Ovary (tissue), 3 donors: ENCODE measurements at regions not wholly inside any gene's neighbourhood (a gene's known extent, or its start where the extent isn't known, plus 50 kb on each side); places are given as distances from the start of the nearest gene placed in this dataset.

Experiments used
- POLR2A ChIP-seq: fragments of 450-650 bp; IDR thresholded peaks from one replicate; pipeline ENCODE4 v1.6.1; 2017; ENCODE audit warnings: antibody characterized with exemption, mild to moderate bottlenecking, moderate library complexity
- TF ChIP-seq, protein P1 (sequence below), 3 donors: fragments of 450-650 bp in 2 of 3; fragments of 200-600 bp in 1 of 3; IDR thresholded peaks; one replicate each; pipeline versions ENCODE4 v1.5.1 to v1.8.0; 2016 to 2022; ENCODE audit warnings: antibody characterized with exemption in 3 of 3, mild to moderate bottlenecking in 1 of 3
- donor health status: DM: no; HTN: no; CAD: no.

GRCh38 chr4:38539501-38539900 is 124.5 kb upstream of the KLF3 start:
- no peak for TF ChIP-seq POLR2A
- TF ChIP-seq, protein P1, sequence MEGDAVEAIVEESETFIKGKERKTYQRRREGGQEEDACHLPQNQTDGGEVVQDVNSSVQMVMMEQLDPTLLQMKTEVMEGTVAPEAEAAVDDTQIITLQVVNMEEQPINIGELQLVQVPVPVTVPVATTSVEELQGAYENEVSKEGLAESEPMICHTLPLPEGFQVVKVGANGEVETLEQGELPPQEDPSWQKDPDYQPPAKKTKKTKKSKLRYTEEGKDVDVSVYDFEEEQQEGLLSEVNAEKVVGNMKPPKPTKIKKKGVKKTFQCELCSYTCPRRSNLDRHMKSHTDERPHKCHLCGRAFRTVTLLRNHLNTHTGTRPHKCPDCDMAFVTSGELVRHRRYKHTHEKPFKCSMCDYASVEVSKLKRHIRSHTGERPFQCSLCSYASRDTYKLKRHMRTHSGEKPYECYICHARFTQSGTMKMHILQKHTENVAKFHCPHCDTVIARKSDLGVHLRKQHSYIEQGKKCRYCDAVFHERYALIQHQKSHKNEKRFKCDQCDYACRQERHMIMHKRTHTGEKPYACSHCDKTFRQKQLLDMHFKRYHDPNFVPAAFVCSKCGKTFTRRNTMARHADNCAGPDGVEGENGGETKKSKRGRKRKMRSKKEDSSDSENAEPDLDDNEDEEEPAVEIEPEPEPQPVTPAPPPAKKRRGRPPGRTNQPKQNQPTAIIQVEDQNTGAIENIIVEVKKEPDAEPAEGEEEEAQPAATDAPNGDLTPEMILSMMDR (IDR thresholded peaks at IDR 0.05), result no peak
